Astrocyte of the spinal cord (primary cell): ENCODE measurements at regions not wholly inside any gene's neighbourhood (a gene's known extent, or its start where the extent isn't known, plus 50 kb on each side); places are given as distances from the start of the nearest gene placed in this dataset.
A peak's percentile ranks its signal among the peaks of the same experiment; 100 is the strongest.

Experiments used
- DNase-seq: peaks from one replicate; pipeline ENCODE4 v3.0.0; 2011; ENCODE audit warnings: low read depth, low spot score
- H3K4me3 ChIP-seq: 2 replicates; pipeline ENCODE4 v1.5.1; 2011; ENCODE audit warnings: low read depth, mild to moderate bottlenecking, low read length, moderate library complexity
- CTCF ChIP-seq: IDR thresholded peaks from 2 replicates; pipeline ENCODE4 v1.5.1; 2012; ENCODE audit warnings: low read depth, mild to moderate bottlenecking, low read length, inconsistent platforms
- in situ Hi-C: cut with HindIII; loops from 2 replicates; pipeline ENCODE4 v1.10.0; 2017; ENCODE audit warnings: low sequenced_read_pairs

- in situ Hi-C loops = no loop called here
- TF ChIP-seq CTCF = peak; percentile 34
- peak overlapping the region; percentile 37 for H3K4me3 ChIP-seq
- peak; percentile 88 for DNase-seq
Observed at GRCh38 chrX:131741103-131741581, 197.3 kb downstream of the OR13H1 start.

GRCh38 chrX:131745942-131746489, 202.1 kb downstream of the OR13H1 start:
- in situ Hi-C loops = no loop called here
- TF ChIP-seq CTCF = no peak
- H3K4me3 ChIP-seq = no peak overlapping the region
- DNase-seq = no peak

- H3K4me3 ChIP-seq = peak overlapping the region; percentile 52
- peak; percentile 88 for DNase-seq
- TF ChIP-seq CTCF = peak; percentile 14
- in situ Hi-C loops = no loop called here
Observed at GRCh38 chrX:131746491-131746968, 202.7 kb downstream of the OR13H1 start.

GRCh38 chrX:131747173-131747572, 203.3 kb downstream of the OR13H1 start:
- in situ Hi-C loops = no loop called here
- TF ChIP-seq CTCF = peak; percentile 27
- DNase-seq = peak; percentile 89
- peak overlapping the region; percentile 52 for H3K4me3 ChIP-seq

GRCh38 chrX:131752493-131753198, 208.8 kb downstream of the OR13H1 start:
- no peak for TF ChIP-seq CTCF
- in situ Hi-C loops = no loop called here
- H3K4me3 ChIP-seq = peak overlapping the region; percentile 44
- DNase-seq = peak; percentile 88

- peak; percentile 82 for DNase-seq
- in situ Hi-C loops = no loop called here
Observed at GRCh38 chrX:131762802-131763234, 218.9 kb downstream of the OR13H1 start.

More at GRCh38 chrX:131762802-131763234, 218.9 kb downstream of the OR13H1 start:
- TF ChIP-seq CTCF = peak; percentile 31
- peak overlapping the region; percentile 37 for H3K4me3 ChIP-seq
